Prostate gland (tissue), 2 donors: ENCODE measurements at regions not wholly inside any gene's neighbourhood (a gene's known extent, or its start where the extent isn't known, plus 50 kb on each side); places are given as distances from the start of the nearest gene placed in this dataset.

Experiments used
- DNase-seq: peaks from one replicate; pipeline ENCODE4 v3.0.0-alpha.2; 2019; ENCODE audit warnings: low spot score
- H3K27ac ChIP-seq, 2 donors: fragments of 200-600 bp; sonication (generic); 2 replicates each; pipeline ENCODE4 v1.5.1; 2017 to 2019
- H3K27me3 ChIP-seq: fragments of 200-600 bp; sonication (generic); replicated peaks from 2 replicates; pipeline ENCODE4 v1.5.1; 2019; ENCODE audit not compliant: insufficient read depth
- H3K36me3 ChIP-seq, 2 donors: fragments of 200-600 bp; sonication (generic); 1 replicate in 1 of 2; 2 replicates in 1 of 2; pipeline versions ENCODE4 v1.5.1 to v1.8.1; 2017 to 2019
- H3K4me1 ChIP-seq: fragments of 200-600 bp; sonication (generic); replicated peaks from 2 replicates; pipeline ENCODE4 v1.5.1; 2019
- H3K4me3 ChIP-seq, 2 donors: fragments of 200-600 bp; sonication (generic); 2 replicates each; pipeline ENCODE4 v1.5.1; 2017 to 2019
- H3K9me3 ChIP-seq: fragments of 200-600 bp; sonication (generic); 2 replicates; pipeline ENCODE4 v1.5.1; 2017
- CTCF ChIP-seq, 4 experiments: fragments of 200-600 bp in 2 of 4; fragments of 450-650 bp in 2 of 4; sonication (generic) in 2 of 4; IDR thresholded peaks; 1 replicate in 3 of 4; 2 replicates in 1 of 4; pipeline ENCODE4 v1.5.1; 2016 to 2019; ENCODE audit warnings: antibody characterized with exemption in 4 of 4, mild to moderate bottlenecking in 2 of 4, moderate library complexity in 2 of 4
- POLR2A ChIP-seq: fragments of 450-650 bp; IDR thresholded peaks from one replicate; pipeline ENCODE4 v1.6.1; 2016; ENCODE audit warnings: antibody characterized with exemption, mild to moderate bottlenecking
- POLR2AphosphoS5 ChIP-seq: sonication (generic); formaldehyde crosslinking; IDR thresholded peaks from one replicate; pipeline ENCODE4 v1.6.1; 2017; ENCODE audit warnings: antibody characterized with exemption
- WGBS: methylation state at CpG from one replicate; pipeline ENCODE4 v1.1.5; 2018; 5-methylcytosine and 5-hydroxymethylcytosine counted together
- intact Hi-C: fragments of 100-400 bp; cut with DNase I; formaldehyde crosslinking; loops from one replicate; pipeline ENCODE4 v1.14.2; 2022

GRCh38 chr3:82001276-82001923, 240.0 kb upstream of the GBE1 start:
- no peaks in the 10 kb centered on the region for H3K9me3 ChIP-seq
- intact Hi-C loops: no loop called here
- DNase-seq: no peak
- H3K27ac ChIP-seq: no peak overlapping the region
- H3K4me1 ChIP-seq: no peaks in the 10 kb centered on the region
- no peaks in the 10 kb centered on the region for H3K27me3 ChIP-seq
- TF ChIP-seq POLR2AphosphoS5 (no peak), CTCF (IDR thresholded peaks at IDR 0.05) (no peak), POLR2A (no peak)
- no peak overlapping the region for H3K4me3 ChIP-seq
- 50% methylated on average over 2 of the region's 2 CpGs for WGBS
- H3K36me3 ChIP-seq: no peaks in the 10 kb centered on the region

GRCh38 chr3:82000773-82001172, 239.3 kb upstream of the GBE1 start:
- intact Hi-C loops: no loop called here
- DNase-seq: no peak

GRCh38 chr3:82000350-82000749, 238.9 kb upstream of the GBE1 start:
- WGBS: 60% methylated on average over 1 of the region's 1 CpG
- TF ChIP-seq CTCF (IDR thresholded peaks at IDR 0.05) (no peak), POLR2AphosphoS5 (no peak), POLR2A (no peak)
- no peak for DNase-seq
- H3K27me3 ChIP-seq: no peaks in the 10 kb centered on the region
- no peaks in the 10 kb centered on the region for H3K36me3 ChIP-seq
- no peaks in the 10 kb centered on the region for H3K9me3 ChIP-seq
- no peak overlapping the region for H3K27ac ChIP-seq
- no peak overlapping the region for H3K4me3 ChIP-seq
- intact Hi-C loops: no loop called here
- no peaks in the 10 kb centered on the region for H3K4me1 ChIP-seq

More at GRCh38 chr3:82000773-82001172, 239.3 kb upstream of the GBE1 start:
- H3K27ac ChIP-seq: no peak overlapping the region
- H3K4me1 ChIP-seq: no peaks in the 10 kb centered on the region
- H3K36me3 ChIP-seq: no peaks in the 10 kb centered on the region
- no peaks in the 10 kb centered on the region for H3K9me3 ChIP-seq
- H3K27me3 ChIP-seq: no peaks in the 10 kb centered on the region
- 7% methylated on average over 1 of the region's 1 CpG for WGBS
- H3K4me3 ChIP-seq: no peak overlapping the region
- TF ChIP-seq POLR2A (no peak), CTCF (IDR thresholded peaks at IDR 0.05) (no peak), POLR2AphosphoS5 (no peak)

GRCh38 chr3:81998907-81999306, 237.5 kb upstream of the GBE1 start:
- no peaks in the 10 kb centered on the region for H3K9me3 ChIP-seq
- H3K4me3 ChIP-seq: no peak overlapping the region
- no peak overlapping the region for H3K27ac ChIP-seq
- TF ChIP-seq CTCF (IDR thresholded peaks at IDR 0.05) (no peak), POLR2AphosphoS5 (no peak), POLR2A (no peak)
- H3K27me3 ChIP-seq: no peaks in the 10 kb centered on the region
- H3K4me1 ChIP-seq: no peaks in the 10 kb centered on the region
- DNase-seq: no peak
- WGBS: 65% methylated on average over 3 of the region's 3 CpGs
- intact Hi-C loops: no loop called here
- H3K36me3 ChIP-seq: no peaks in the 10 kb centered on the region

- TF ChIP-seq POLR2A: no peak
- TF ChIP-seq POLR2AphosphoS5: no peak
- no peak for TF ChIP-seq CTCF (IDR thresholded peaks at IDR 0.05)
- no peaks in the 10 kb centered on the region for H3K9me3 ChIP-seq
- H3K27me3 ChIP-seq: no peaks in the 10 kb centered on the region
- no peaks in the 10 kb centered on the region for H3K4me1 ChIP-seq
- H3K4me3 ChIP-seq: no peak overlapping the region
- intact Hi-C loops: no loop called here
- DNase-seq: no peak
- no peak overlapping the region for H3K27ac ChIP-seq
- WGBS: 9% methylated on average over 2 of the region's 2 CpGs
- H3K36me3 ChIP-seq: no peaks in the 10 kb centered on the region
Measured at GRCh38 chr3:81998139-81998755, 236.8 kb upstream of the GBE1 start.
